ENCODE measurements at regions not wholly inside any gene's neighbourhood (a gene's known extent, or its start where the extent isn't known, plus 50 kb on each side); places are given as distances from the start of the nearest gene placed in this dataset.

DNA sequence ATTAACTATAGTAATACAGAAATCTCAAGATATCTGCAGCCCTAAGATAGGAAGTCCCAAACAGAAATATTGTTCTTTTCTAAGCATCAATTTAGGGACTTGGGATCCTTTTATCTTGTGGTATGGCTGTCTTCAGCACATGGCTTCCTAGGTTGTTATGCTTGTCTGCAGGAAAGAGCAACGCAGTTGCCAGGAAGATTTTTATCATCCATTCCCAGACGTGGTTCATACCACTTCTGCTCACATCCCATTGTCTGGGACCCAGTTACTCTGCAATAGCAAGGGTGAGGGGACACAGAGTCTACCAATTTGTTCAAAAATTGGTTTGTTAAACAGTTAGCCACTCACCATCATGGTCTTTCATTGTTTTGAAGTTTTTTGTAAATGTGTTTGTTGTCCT, 85.6 kb upstream of the RXFP2 start:
- no peak for ATAC-seq
- Histone ChIP-seq H3K9me3 (no peaks in the 10 kb centered on the region), H3K4me3 (no peak overlapping the region), H3K4me1 (no peaks in the 10 kb centered on the region), H3K27ac (no peak overlapping the region), H3K36me3 (no peaks in the 10 kb centered on the region), H3K27me3 (no peaks in the 10 kb centered on the region)
- WGBS, 2 donors, result 40 to 47% methylated on average over 2 of the region's 2 CpGs
- no peak for TF ChIP-seq CTCF (IDR thresholded peaks at IDR 0.05)
- DNase-seq, result no peak
- intact Hi-C loops (cut with DNase I), result no loop called here

GRCh38 chr13:31663880-31664585, 75.3 kb upstream of the RXFP2 start:
- no peak overlapping the region for H3K4me3 ChIP-seq
- WGBS, 2 donors, result 30 to 38% methylated on average over 1 of the region's 1 CpG
- intact Hi-C loops (cut with DNase I), result loop anchor here in 1 of 10 donors (10.0 kb wide), 1 partner anchor 109 kb away; no protein-coding TSS in a partner anchor
- H3K4me1 ChIP-seq, result no peaks in the 10 kb centered on the region
- no peak for TF ChIP-seq CTCF (IDR thresholded peaks at IDR 0.05)
- DNase-seq, result no peak
- H3K27ac ChIP-seq, result no peak overlapping the region
- H3K9me3 ChIP-seq, result peaks cover 0 to 34% (median 0%) of the 10 kb centered on the region in 11 donors
- no peaks in the 10 kb centered on the region for H3K36me3 ChIP-seq
- H3K27me3 ChIP-seq, result no peaks in the 10 kb centered on the region
- no peak for ATAC-seq

GRCh38 chr13:31670831-31671617, 68.3 kb upstream of the RXFP2 start:
- 63 to 85% methylated on average over 1 of the region's 1 CpG for WGBS, 2 donors
- H3K27ac ChIP-seq, result no peak overlapping the region
- ATAC-seq (no peak), DNase-seq (no peak)
- no peaks in the 10 kb centered on the region for H3K36me3 ChIP-seq
- no peaks in the 10 kb centered on the region for H3K4me1 ChIP-seq
- intact Hi-C loops (cut with DNase I), result no loop called here
- TF ChIP-seq CTCF (IDR thresholded peaks at IDR 0.05), result no peak
- H3K4me3 ChIP-seq, result no peak overlapping the region
- peaks cover 0 to 23% (median 0%) of the 10 kb centered on the region in 11 donors for H3K9me3 ChIP-seq
- peaks cover 0 to 3% (median 0%) of the 10 kb centered on the region in 7 donors for H3K27me3 ChIP-seq

GRCh38 chr13:31674051-31674450, 65.3 kb upstream of the RXFP2 start:
- no peaks in the 10 kb centered on the region for H3K36me3 ChIP-seq
- DNase-seq (no peak), ATAC-seq (no peak)
- H3K4me1 ChIP-seq, result no peaks in the 10 kb centered on the region
- intact Hi-C loops (cut with DNase I), result no loop called here
- 58 to 82% methylated on average over 1 of the region's 1 CpG for WGBS, 2 donors
- peaks cover 0 to 10% (median 0%) of the 10 kb centered on the region in 11 donors for H3K9me3 ChIP-seq
- H3K27ac ChIP-seq, result no peak overlapping the region
- no peak overlapping the region for H3K4me3 ChIP-seq
- H3K27me3 ChIP-seq, result peaks cover 0 to 3% (median 0%) of the 10 kb centered on the region in 7 donors
- TF ChIP-seq CTCF (IDR thresholded peaks at IDR 0.05), result no peak
